Neural cell (in vitro differentiated cells): ENCODE measurements at regions not wholly inside any gene's neighbourhood (a gene's known extent, or its start where the extent isn't known, plus 50 kb on each side); places are given as distances from the start of the nearest gene placed in this dataset.

Experiments
- EP300 ChIP-seq: fragments of 450-650 bp; conservative IDR thresholded peaks from 2 replicates; pipeline ENCODE4 v1.6.1; 2014; ENCODE audit warnings: antibody characterized with exemption, mild to moderate bottlenecking, moderate library complexity; ENCODE audit not compliant: poor library complexity, severe bottlenecking
- EZH2 ChIP-seq: fragments of 200-600, 300-800 bp; shearing (Covaris generic), sonication (generic); IDR thresholded peaks from 2 replicates; pipeline ENCODE4 v1.6.1; 2014; ENCODE audit warnings: antibody characterized with exemption, low read length, borderline replicate concordance, mild to moderate bottlenecking; ENCODE audit not compliant: insufficient read depth, poor library complexity, severe bottlenecking
- MXI1 ChIP-seq: fragments of 450-650 bp; conservative IDR thresholded peaks from 2 replicates; pipeline ENCODE4 v1.6.1; 2014; ENCODE audit warnings: antibody characterized with exemption, mild to moderate bottlenecking; ENCODE audit not compliant: poor library complexity, severe bottlenecking
- POLR2AphosphoS5 ChIP-seq: IDR thresholded peaks from 2 replicates; pipeline ENCODE4 v1.6.1; 2012
- SMC3 ChIP-seq: fragments of 450-650 bp; conservative IDR thresholded peaks from 2 replicates; pipeline ENCODE4 v1.6.1; 2014; ENCODE audit warnings: antibody characterized with exemption, mild to moderate bottlenecking, moderate library complexity; ENCODE audit not compliant: poor library complexity
- TF ChIP-seq, protein P1 (sequence below): fragments of 450-650 bp; IDR thresholded peaks from 2 replicates; pipeline ENCODE4 v1.5.1; 2014; ENCODE audit warnings: antibody characterized with exemption, mild to moderate bottlenecking, moderate library complexity; ENCODE audit not compliant: poor library complexity, severe bottlenecking
- TF ChIP-seq, protein P2 (sequence below): IDR thresholded peaks from 2 replicates; pipeline ENCODE4 v1.6.1; 2012; ENCODE audit warnings: borderline replicate concordance

DNA sequence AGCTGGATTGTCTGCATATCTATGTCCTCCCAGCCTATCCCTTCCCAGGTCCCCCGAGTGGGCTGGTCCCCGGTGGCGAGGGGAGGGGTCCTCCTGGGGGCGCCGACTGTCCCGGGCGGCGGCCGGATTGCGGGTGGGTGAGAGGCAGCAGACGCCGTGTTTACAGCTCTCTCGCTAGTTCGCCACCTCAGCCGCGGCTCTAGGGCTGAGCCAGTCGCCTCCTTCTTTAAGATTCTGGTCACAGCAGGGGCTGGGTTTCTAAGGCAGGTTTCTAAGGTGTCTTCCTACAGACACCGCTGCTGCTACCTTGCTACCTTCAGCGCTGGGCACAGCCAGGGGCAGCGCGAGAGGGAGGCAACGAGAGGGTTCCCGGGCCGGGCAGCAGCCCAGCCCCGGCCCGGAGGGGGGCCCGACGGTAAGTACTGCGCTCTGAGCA, 57.2 kb downstream of the FRMPD3 start:
- TF ChIP-seq, protein P1, sequence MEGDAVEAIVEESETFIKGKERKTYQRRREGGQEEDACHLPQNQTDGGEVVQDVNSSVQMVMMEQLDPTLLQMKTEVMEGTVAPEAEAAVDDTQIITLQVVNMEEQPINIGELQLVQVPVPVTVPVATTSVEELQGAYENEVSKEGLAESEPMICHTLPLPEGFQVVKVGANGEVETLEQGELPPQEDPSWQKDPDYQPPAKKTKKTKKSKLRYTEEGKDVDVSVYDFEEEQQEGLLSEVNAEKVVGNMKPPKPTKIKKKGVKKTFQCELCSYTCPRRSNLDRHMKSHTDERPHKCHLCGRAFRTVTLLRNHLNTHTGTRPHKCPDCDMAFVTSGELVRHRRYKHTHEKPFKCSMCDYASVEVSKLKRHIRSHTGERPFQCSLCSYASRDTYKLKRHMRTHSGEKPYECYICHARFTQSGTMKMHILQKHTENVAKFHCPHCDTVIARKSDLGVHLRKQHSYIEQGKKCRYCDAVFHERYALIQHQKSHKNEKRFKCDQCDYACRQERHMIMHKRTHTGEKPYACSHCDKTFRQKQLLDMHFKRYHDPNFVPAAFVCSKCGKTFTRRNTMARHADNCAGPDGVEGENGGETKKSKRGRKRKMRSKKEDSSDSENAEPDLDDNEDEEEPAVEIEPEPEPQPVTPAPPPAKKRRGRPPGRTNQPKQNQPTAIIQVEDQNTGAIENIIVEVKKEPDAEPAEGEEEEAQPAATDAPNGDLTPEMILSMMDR, result no peak
- TF ChIP-seq MXI1, result no peak
- TF ChIP-seq SMC3, result no peak
- no peak for TF ChIP-seq EP300
- TF ChIP-seq, protein P2, sequence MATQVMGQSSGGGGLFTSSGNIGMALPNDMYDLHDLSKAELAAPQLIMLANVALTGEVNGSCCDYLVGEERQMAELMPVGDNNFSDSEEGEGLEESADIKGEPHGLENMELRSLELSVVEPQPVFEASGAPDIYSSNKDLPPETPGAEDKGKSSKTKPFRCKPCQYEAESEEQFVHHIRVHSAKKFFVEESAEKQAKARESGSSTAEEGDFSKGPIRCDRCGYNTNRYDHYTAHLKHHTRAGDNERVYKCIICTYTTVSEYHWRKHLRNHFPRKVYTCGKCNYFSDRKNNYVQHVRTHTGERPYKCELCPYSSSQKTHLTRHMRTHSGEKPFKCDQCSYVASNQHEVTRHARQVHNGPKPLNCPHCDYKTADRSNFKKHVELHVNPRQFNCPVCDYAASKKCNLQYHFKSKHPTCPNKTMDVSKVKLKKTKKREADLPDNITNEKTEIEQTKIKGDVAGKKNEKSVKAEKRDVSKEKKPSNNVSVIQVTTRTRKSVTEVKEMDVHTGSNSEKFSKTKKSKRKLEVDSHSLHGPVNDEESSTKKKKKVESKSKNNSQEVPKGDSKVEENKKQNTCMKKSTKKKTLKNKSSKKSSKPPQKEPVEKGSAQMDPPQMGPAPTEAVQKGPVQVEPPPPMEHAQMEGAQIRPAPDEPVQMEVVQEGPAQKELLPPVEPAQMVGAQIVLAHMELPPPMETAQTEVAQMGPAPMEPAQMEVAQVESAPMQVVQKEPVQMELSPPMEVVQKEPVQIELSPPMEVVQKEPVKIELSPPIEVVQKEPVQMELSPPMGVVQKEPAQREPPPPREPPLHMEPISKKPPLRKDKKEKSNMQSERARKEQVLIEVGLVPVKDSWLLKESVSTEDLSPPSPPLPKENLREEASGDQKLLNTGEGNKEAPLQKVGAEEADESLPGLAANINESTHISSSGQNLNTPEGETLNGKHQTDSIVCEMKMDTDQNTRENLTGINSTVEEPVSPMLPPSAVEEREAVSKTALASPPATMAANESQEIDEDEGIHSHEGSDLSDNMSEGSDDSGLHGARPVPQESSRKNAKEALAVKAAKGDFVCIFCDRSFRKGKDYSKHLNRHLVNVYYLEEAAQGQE, result no peak
- no peak for TF ChIP-seq POLR2AphosphoS5
- no peak for TF ChIP-seq EZH2
